Neutrophil (primary cell): ENCODE measurements at regions not wholly inside any gene's neighbourhood (a gene's known extent, or its start where the extent isn't known, plus 50 kb on each side); places are given as distances from the start of the nearest gene placed in this dataset.
"Not testable (repeated sequence)": the region's sequence is repeated elsewhere in the genome, so short reads cannot be mapped to it uniquely, and the experiment has no call there.

ENCODE experiments used
- H3K27ac ChIP-seq: fragments of 200-600 bp; sonication (generic); 2 replicates; pipeline ENCODE4 v1.5.1; 2016; ENCODE audit warnings: mild to moderate bottlenecking, moderate library complexity
- H3K27me3 ChIP-seq: fragments of 200-600 bp; sonication (generic); 2 replicates; pipeline ENCODE4 v1.6.0; 2016; ENCODE audit warnings: mild to moderate bottlenecking
- H3K36me3 ChIP-seq: fragments of 200-600 bp; sonication (generic); 2 replicates; pipeline ENCODE4 v1.5.1; 2017
- H3K4me1 ChIP-seq, 2 experiments: fragments of 200-600 bp in 1 of 2; sonication (generic) in 1 of 2; 1 replicate in 1 of 2; 2 replicates in 1 of 2; pipeline versions ENCODE4 v1.5.1 to v1.6.1; 2013 to 2016; ENCODE audit warnings: low read depth in 1 of 2, low read length in 1 of 2, mild to moderate bottlenecking in 1 of 2, moderate library complexity in 1 of 2; ENCODE audit not compliant: control insufficient read depth in 1 of 2, insufficient read depth in 1 of 2
- H3K4me3 ChIP-seq, 2 experiments: fragments of 200-600 bp in 1 of 2; sonication (generic) in 1 of 2; 1 replicate in 1 of 2; 2 replicates in 1 of 2; pipeline ENCODE4 v1.5.1; 2013 to 2016; ENCODE audit warnings: low read depth in 1 of 2, low read length in 1 of 2, mild to moderate bottlenecking in 1 of 2, moderate library complexity in 1 of 2
- H3K9me3 ChIP-seq: fragments of 200-600 bp; sonication (generic); 2 replicates; pipeline ENCODE4 v1.5.1; 2016

- H3K27me3 ChIP-seq, H3K36me3 ChIP-seq, H3K27ac ChIP-seq, H3K4me3 ChIP-seq, H3K4me1 ChIP-seq, H3K9me3 ChIP-seq: not testable (repeated sequence)
Measured at GRCh38 chr2:91500246-91500977, 2808.9 kb downstream of the RPIA start.

DNA sequence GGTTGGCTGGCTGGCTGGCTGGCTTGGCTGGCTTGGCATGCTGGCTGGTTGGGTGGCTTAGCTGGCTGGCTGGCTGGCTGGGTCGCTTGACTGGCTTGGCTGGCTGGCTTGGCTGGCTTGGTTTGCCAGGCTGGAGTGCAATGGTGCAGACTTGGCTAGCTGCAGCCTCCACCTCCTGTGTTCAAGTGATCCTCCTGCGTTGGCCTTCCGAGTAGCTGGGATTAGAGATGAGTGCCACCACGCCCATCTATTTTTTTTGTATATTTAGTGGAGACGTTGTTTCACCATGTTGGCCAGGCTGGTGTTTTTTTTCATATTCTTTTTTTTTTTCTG lies 2809.5 kb downstream of the RPIA start:
- H3K27me3 ChIP-seq, H3K36me3 ChIP-seq, H3K9me3 ChIP-seq, H3K4me3 ChIP-seq, H3K27ac ChIP-seq, H3K4me1 ChIP-seq: not testable (repeated sequence)

GRCh38 chr2:91501481-91502080 lies 2810.1 kb downstream of the RPIA start:
- not testable (repeated sequence) for H3K4me1 ChIP-seq, H3K27me3 ChIP-seq, H3K36me3 ChIP-seq, H3K27ac ChIP-seq, H3K4me3 ChIP-seq, H3K9me3 ChIP-seq

- H3K27me3 ChIP-seq, H3K4me1 ChIP-seq, H3K27ac ChIP-seq, H3K4me3 ChIP-seq, H3K36me3 ChIP-seq, H3K9me3 ChIP-seq: not testable (repeated sequence)
Measured at GRCh38 chr2:91503572-91503958, 2812.1 kb downstream of the RPIA start.

GRCh38 chr2:91503959-91504741 lies 2812.7 kb downstream of the RPIA start:
- not testable (repeated sequence) for H3K9me3 ChIP-seq

DNA sequence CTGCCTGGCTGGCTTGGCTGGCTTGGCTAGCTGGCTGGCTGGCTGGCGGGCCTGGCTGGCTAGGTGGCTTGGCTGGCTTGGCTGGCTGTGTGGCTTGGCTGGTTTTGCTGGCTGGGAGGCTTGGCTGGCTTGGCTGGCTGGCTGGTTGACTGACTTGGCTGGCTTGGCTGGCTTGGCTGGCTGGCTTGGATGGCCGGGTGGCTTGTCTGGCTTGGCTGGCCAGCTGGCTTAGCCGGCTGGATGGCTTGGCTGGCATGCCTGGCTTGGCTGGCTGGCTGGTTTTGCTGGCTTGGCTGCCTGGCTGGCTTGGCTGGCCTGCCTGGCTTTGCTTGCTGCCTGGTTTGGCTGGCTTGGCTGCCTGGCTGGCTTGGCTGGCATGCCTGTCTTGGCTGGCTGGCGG lies 2817.3 kb downstream of the RPIA start:
- H3K27ac ChIP-seq, H3K9me3 ChIP-seq, H3K4me3 ChIP-seq, H3K4me1 ChIP-seq, H3K27me3 ChIP-seq, H3K36me3 ChIP-seq: not testable (repeated sequence)

More at GRCh38 chr2:91503959-91504741, 2812.7 kb downstream of the RPIA start:
- not testable (repeated sequence) for H3K36me3 ChIP-seq, H3K27me3 ChIP-seq, H3K4me1 ChIP-seq, H3K27ac ChIP-seq, H3K4me3 ChIP-seq

DNA sequence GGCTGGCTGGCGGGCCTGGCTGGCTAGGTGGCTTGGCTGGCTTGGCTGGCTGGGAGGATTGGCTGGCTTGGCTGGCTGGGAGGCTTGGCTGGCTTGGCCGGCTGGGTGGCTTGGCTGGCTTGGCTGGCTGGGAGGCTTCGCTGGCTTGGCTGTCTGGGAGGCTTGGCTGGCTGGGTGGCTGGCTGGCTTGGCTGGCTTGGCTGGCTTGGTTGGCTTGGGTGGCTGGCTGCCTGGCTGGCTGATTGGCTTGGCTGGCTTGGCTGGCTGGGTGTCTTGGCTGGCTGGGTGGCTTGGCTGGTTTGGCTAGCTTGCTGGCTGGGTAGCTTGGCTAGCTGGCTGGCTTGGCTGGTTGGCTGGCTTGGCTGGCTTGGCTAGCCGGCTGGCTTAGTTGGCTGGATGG lies 2817.8 kb downstream of the RPIA start:
- not testable (repeated sequence) for H3K9me3 ChIP-seq, H3K4me3 ChIP-seq, H3K27me3 ChIP-seq, H3K4me1 ChIP-seq, H3K27ac ChIP-seq, H3K36me3 ChIP-seq

GRCh38 chr2:91511166-91511565 lies 2819.7 kb downstream of the RPIA start:
- not testable (repeated sequence) for H3K36me3 ChIP-seq, H3K9me3 ChIP-seq, H3K27ac ChIP-seq, H3K4me1 ChIP-seq, H3K4me3 ChIP-seq, H3K27me3 ChIP-seq

- H3K27ac ChIP-seq, H3K4me3 ChIP-seq, H3K4me1 ChIP-seq, H3K27me3 ChIP-seq, H3K9me3 ChIP-seq, H3K36me3 ChIP-seq: not testable (repeated sequence)
Measured at GRCh38 chr2:91515966-91516365, 2824.5 kb downstream of the RPIA start.

DNA sequence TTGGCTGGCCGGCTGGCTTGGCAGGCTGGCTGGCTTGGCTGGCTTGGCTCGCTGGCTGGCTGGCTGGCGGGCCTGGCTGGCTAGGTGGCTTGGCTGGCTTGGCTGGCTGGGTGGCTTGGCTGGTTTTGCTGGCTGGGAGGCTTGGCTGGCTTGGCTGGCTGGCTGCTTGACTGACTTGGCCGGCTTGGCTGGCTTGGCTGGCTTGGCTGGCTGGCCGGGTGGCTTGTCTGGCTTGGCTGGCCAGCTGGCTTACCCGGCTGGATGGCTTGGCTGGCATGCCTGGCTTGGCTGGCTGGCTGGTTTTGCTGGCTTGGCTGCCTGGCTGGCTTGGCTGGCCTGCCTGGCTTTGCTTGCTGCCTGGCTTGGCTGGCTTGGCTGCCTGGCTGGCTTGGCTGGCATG lies 2825.2 kb downstream of the RPIA start:
- not testable (repeated sequence) for H3K4me3 ChIP-seq, H3K27me3 ChIP-seq, H3K27ac ChIP-seq, H3K36me3 ChIP-seq, H3K9me3 ChIP-seq, H3K4me1 ChIP-seq

DNA sequence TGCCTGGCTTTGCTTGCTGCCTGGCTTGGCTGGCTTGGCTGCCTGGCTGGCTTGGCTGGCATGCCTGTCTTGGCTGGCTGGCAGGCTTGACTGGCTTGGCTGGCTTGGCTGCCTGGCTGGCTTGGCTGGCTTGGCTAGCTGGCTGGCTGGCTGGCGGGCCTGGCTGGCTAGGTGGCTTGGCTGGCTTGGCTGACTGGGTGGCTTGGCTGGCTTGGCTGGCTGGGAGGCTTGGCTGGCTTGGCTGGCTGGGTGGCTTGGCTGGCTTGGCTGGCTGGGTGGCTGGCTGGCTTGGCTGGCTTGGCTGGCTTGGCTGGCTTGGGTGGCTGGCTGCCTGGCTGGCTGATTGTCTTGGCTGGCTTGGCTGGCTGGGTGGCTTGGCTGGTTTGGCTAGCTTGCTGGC lies 2826.4 kb downstream of the RPIA start:
- not testable (repeated sequence) for H3K4me1 ChIP-seq, H3K4me3 ChIP-seq, H3K9me3 ChIP-seq, H3K27ac ChIP-seq, H3K27me3 ChIP-seq, H3K36me3 ChIP-seq

- not testable (repeated sequence) for H3K27ac ChIP-seq, H3K9me3 ChIP-seq, H3K4me1 ChIP-seq, H3K36me3 ChIP-seq, H3K4me3 ChIP-seq, H3K27me3 ChIP-seq
Measured at GRCh38 chr2:91518361-91518981, 2827.0 kb downstream of the RPIA start.

DNA sequence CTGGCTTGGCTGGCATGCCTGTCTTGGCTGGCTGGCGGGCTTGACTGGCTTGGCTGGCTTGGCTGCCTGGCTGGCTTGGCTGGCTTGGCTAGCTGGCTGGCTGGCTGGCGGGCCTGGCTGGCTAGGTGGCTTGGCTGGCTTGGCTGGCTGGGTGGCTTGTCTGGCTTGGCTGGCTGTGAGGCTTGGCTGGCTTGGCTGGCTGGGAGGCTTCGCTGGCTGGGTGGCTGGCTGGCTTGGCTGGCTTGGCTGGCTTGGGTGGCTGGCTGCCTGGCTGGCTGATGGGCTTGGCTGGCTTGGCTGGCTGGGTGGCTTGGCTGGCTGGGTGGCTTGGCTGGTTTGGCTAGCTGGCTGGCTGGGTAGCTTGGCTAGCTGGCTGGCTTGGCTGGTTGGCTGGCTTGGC lies 2827.9 kb downstream of the RPIA start:
- not testable (repeated sequence) for H3K4me1 ChIP-seq, H3K36me3 ChIP-seq, H3K9me3 ChIP-seq, H3K4me3 ChIP-seq, H3K27me3 ChIP-seq, H3K27ac ChIP-seq

- H3K4me3 ChIP-seq, H3K36me3 ChIP-seq, H3K9me3 ChIP-seq: not testable (repeated sequence)
Measured at GRCh38 chr2:91519914-91520313, 2828.4 kb downstream of the RPIA start.

More at GRCh38 chr2:91519914-91520313, 2828.4 kb downstream of the RPIA start:
- not testable (repeated sequence) for H3K27me3 ChIP-seq, H3K27ac ChIP-seq, H3K4me1 ChIP-seq
